SIG-M5 treated with dmso at 0.1 percent for 504 hours (cell line): ENCODE measurements at regions not wholly inside any gene's neighbourhood (a gene's known extent, or its start where the extent isn't known, plus 50 kb on each side); places are given as distances from the start of the nearest gene placed in this dataset.
"Not testable (repeated sequence)": the region's sequence is repeated elsewhere in the genome, so short reads cannot be mapped to it uniquely, and the experiment has no call there.

Experiments used
- DNase-seq: peaks from one replicate; lab custom pipeline; 2025; ENCODE audit not compliant: unreplicated experiment; lab: John Stamatoyannopoulos, UW

GRCh38 chr15:25624504-25625177 lies 185.8 kb upstream of the UBE3A start:
- no peak for DNase-seq

GRCh38 chr15:25623708-25624107 lies 184.9 kb upstream of the UBE3A start:
- no peak for DNase-seq

GRCh38 chr15:25620466-25620865 lies 181.6 kb upstream of the UBE3A start:
- DNase-seq, result no peak

- no peak for DNase-seq
Measured at GRCh38 chr15:25619761-25620160, 180.9 kb upstream of the UBE3A start.

GRCh38 chr15:25619076-25619475 lies 180.3 kb upstream of the UBE3A start:
- no peak for DNase-seq

- no peak for DNase-seq
Measured at GRCh38 chr15:25618161-25618560, 179.3 kb upstream of the UBE3A start.

- DNase-seq, result no peak
Measured at GRCh38 chr15:25616471-25616870, 177.6 kb upstream of the UBE3A start.

- DNase-seq, result no peak
Measured at GRCh38 chr15:25613134-25613533, 174.3 kb upstream of the UBE3A start.

GRCh38 chr15:25611603-25612002 lies 172.8 kb upstream of the UBE3A start:
- no peak for DNase-seq

GRCh38 chr15:25609371-25609770 lies 170.5 kb upstream of the UBE3A start:
- no peak for DNase-seq

GRCh38 chr15:25608926-25609325 lies 170.1 kb upstream of the UBE3A start:
- DNase-seq, result no peak

- DNase-seq, result no peak
Measured at GRCh38 chr15:25605151-25605550, 166.3 kb upstream of the UBE3A start.

GRCh38 chr15:25600751-25601150 lies 161.9 kb upstream of the UBE3A start:
- no peak for DNase-seq

GRCh38 chr15:25597571-25597970 lies 158.7 kb upstream of the UBE3A start:
- DNase-seq, result no peak

- DNase-seq, result no peak
Measured at GRCh38 chr15:25596644-25597562, 158.1 kb upstream of the UBE3A start.

GRCh38 chr15:25587616-25588340 lies 149.0 kb upstream of the UBE3A start:
- no peak for DNase-seq

- DNase-seq, result no peak
Measured at GRCh38 chr15:25582886-25583285, 144.1 kb upstream of the UBE3A start.

- no peak for DNase-seq
Measured at GRCh38 chr15:25579127-25579526, 140.3 kb upstream of the UBE3A start.

GRCh38 chr15:25572191-25572590 lies 133.4 kb upstream of the UBE3A start:
- DNase-seq, result no peak

GRCh38 chr15:25568751-25569150 lies 129.9 kb upstream of the UBE3A start:
- DNase-seq, result no peak

- not testable (repeated sequence) for DNase-seq
Measured at GRCh38 chr15:25566545-25566944, 127.7 kb upstream of the UBE3A start.
